PC-9 (cell line): ENCODE measurements at regions not wholly inside any gene's neighbourhood (a gene's known extent, or its start where the extent isn't known, plus 50 kb on each side); places are given as distances from the start of the nearest gene placed in this dataset.

Experiments
- BruUV-seq: library from RNA; stranded (reverse); fragments of 400-500 nt; replicated peaks from 2 replicates; lab custom pipeline; 2021; lab: Mats Ljungman, UMichigan
- CTCF ChIA-PET: fragments of 300-600 bp; sonication (Branson Sonifier 250); formaldehyde crosslinking; loops from one replicate; lab custom pipeline; 2022; ENCODE audit warnings: antibody characterized with exemption; lab: Charles Lee
- POLR2A ChIA-PET: fragments of 300-600 bp; sonication (Branson Sonifier 250); formaldehyde crosslinking; loops from one replicate; lab custom pipeline; 2022; ENCODE audit warnings: antibody characterized with exemption; ENCODE audit not compliant: unreplicated experiment; lab: Charles Lee
- DNase-seq, 2 experiments: peaks; one replicate each; pipeline versions ENCODE4 v3.0.0 to v3.0.0-alpha.2; 2015 to 2022; ENCODE audit warnings: mixed read lengths in 1 of 2
- H2AFZ ChIP-seq: fragments of 200-600 bp; sonication (generic); 2 replicates; pipeline ENCODE4 v1.8.1; 2017; ENCODE audit warnings: antibody characterized with exemption
- H3F3A ChIP-seq: fragments of 200-600 bp; sonication (generic); 2 replicates; pipeline ENCODE4 v1.8.1; 2017; ENCODE audit warnings: antibody characterized with exemption, mild to moderate bottlenecking, low read depth; ENCODE audit not compliant: insufficient read depth
- H3K27ac ChIP-seq: fragments of 200-600 bp; sonication (generic); 2 replicates; pipeline ENCODE4 v1.6.1; 2016; ENCODE audit warnings: mixed run types
- H3K27me3 ChIP-seq: fragments of 200-600 bp; sonication (generic); 2 replicates; pipeline ENCODE4 v1.6.1; 2016; ENCODE audit warnings: low read depth, mixed run types; ENCODE audit not compliant: insufficient read depth
- H3K36me3 ChIP-seq: fragments of 200-600 bp; sonication (generic); 2 replicates; pipeline ENCODE4 v1.6.1; 2016; ENCODE audit warnings: low read depth, mixed run types
- H3K4me1 ChIP-seq: fragments of 200-600 bp; sonication (generic); replicated peaks from 2 replicates; pipeline ENCODE4 v1.6.1; 2016; ENCODE audit warnings: mixed run types; ENCODE audit not compliant: insufficient read depth
- H3K4me2 ChIP-seq: fragments of 200-600 bp; sonication (generic); 2 replicates; pipeline ENCODE4 v1.6.1; 2017; ENCODE audit warnings: mixed run types
- H3K4me3 ChIP-seq: fragments of 200-600 bp; sonication (generic); 2 replicates; pipeline ENCODE4 v1.6.1; 2016; ENCODE audit warnings: mixed run types
- H3K79me2 ChIP-seq: fragments of 200-600 bp; sonication (generic); 2 replicates; pipeline ENCODE4 v1.6.1; 2017; ENCODE audit warnings: low read depth, mixed run types
- H3K9me2 ChIP-seq: fragments of 200-600 bp; sonication (generic); 2 replicates; pipeline ENCODE4 v1.8.1; 2017; ENCODE audit warnings: mild to moderate bottlenecking; ENCODE audit not compliant: insufficient read depth
- H3K9me3 ChIP-seq: fragments of 200-600 bp; sonication (generic); 2 replicates; pipeline ENCODE4 v1.8.1; 2016; ENCODE audit warnings: low read depth; ENCODE audit not compliant: insufficient read depth
- H4K20me1 ChIP-seq: fragments of 200-600 bp; sonication (generic); 2 replicates; pipeline ENCODE4 v1.8.1; 2017; ENCODE audit not compliant: insufficient read depth
- CTCF ChIP-seq: fragments of 200-600 bp; sonication (generic); conservative IDR thresholded peaks from 2 replicates; pipeline ENCODE4 v1.6.1; 2017; ENCODE audit warnings: mixed run types, antibody characterized with exemption, mild to moderate bottlenecking, moderate library complexity
- EZH2 ChIP-seq: fragments of 200-600 bp; sonication (generic); IDR thresholded peaks from 2 replicates; pipeline ENCODE4 v1.8.0; 2017; ENCODE audit warnings: antibody characterized with exemption, low read depth
- intact Hi-C: fragments of 100-400 bp; cut with micrococcal nuclease; formaldehyde crosslinking; loops from one replicate; pipeline ENCODE4 v1.10.0; 2022; ENCODE audit not compliant: unreplicated experiment

GRCh38 chr22:22092974-22093373, 110.4 kb upstream of the TOP3B start:
- Histone ChIP-seq H3K9me2 (no peaks in the 10 kb centered on the region), H3K27me3 (peaks cover 40% of the 10 kb centered on the region), H3K9me3 (no peaks in the 10 kb centered on the region), H3K4me2 (no peak overlapping the region), H2AFZ (no peak overlapping the region), H3K27ac (no peak overlapping the region), H3F3A (no peaks in the 10 kb centered on the region), H3K79me2 (no peaks in the 10 kb centered on the region), H3K4me3 (no peak overlapping the region), H3K4me1 (no peaks in the 10 kb centered on the region), H3K36me3 (no peaks in the 10 kb centered on the region), H4K20me1 (no peaks in the 10 kb centered on the region)
- no TSS peak for BruUV-seq
- CTCF ChIA-PET, result no interaction called here
- intact Hi-C loops, result no loop called here
- TF ChIP-seq EZH2 (no peak), CTCF (no peak)
- DNase-seq, result no peak
- POLR2A ChIA-PET, result no interaction called here

GRCh38 chr22:22092101-22092500, 109.5 kb upstream of the TOP3B start:
- Histone ChIP-seq H2AFZ (no peak overlapping the region), H3K79me2 (no peaks in the 10 kb centered on the region), H3K36me3 (no peaks in the 10 kb centered on the region), H3K4me1 (no peaks in the 10 kb centered on the region), H3K27ac (no peak overlapping the region), H4K20me1 (no peaks in the 10 kb centered on the region), H3K27me3 (peaks cover 36% of the 10 kb centered on the region), H3K4me2 (no peak overlapping the region), H3K9me3 (no peaks in the 10 kb centered on the region), H3K4me3 (no peak overlapping the region), H3F3A (no peaks in the 10 kb centered on the region), H3K9me2 (no peaks in the 10 kb centered on the region)
- POLR2A ChIA-PET, result no interaction called here
- TF ChIP-seq EZH2 (no peak), CTCF (no peak)
- CTCF ChIA-PET, result no interaction called here
- intact Hi-C loops, result no loop called here
- BruUV-seq, result no TSS peak
- no peak for DNase-seq

GRCh38 chr22:22091400-22091878, 108.9 kb upstream of the TOP3B start:
- no peak overlapping the region for H3K27ac ChIP-seq
- H3K9me3 ChIP-seq, result no peaks in the 10 kb centered on the region
- no peak overlapping the region for H3K4me2 ChIP-seq
- no peak overlapping the region for H2AFZ ChIP-seq
- peaks cover 33% of the 10 kb centered on the region for H3K27me3 ChIP-seq
- H4K20me1 ChIP-seq, result no peaks in the 10 kb centered on the region
- H3F3A ChIP-seq, result no peaks in the 10 kb centered on the region
- no peaks in the 10 kb centered on the region for H3K79me2 ChIP-seq
- no peak overlapping the region for H3K4me3 ChIP-seq
- no peaks in the 10 kb centered on the region for H3K9me2 ChIP-seq
- H3K4me1 ChIP-seq, result no peaks in the 10 kb centered on the region
- intact Hi-C loops, result no loop called here
- ChIA-PET CTCF (no interaction called here), POLR2A (no interaction called here)
- H3K36me3 ChIP-seq, result no peaks in the 10 kb centered on the region
- no TSS peak for BruUV-seq
- TF ChIP-seq CTCF (no peak), EZH2 (no peak)
- DNase-seq, result no peak
